HEK293T (cell line): ENCODE measurements at regions not wholly inside any gene's neighbourhood (a gene's known extent, or its start where the extent isn't known, plus 50 kb on each side); places are given as distances from the start of the nearest gene placed in this dataset.

ENCODE experiments used
- ELF4 ChIP-seq: fragments of 450-650 bp; IDR thresholded peaks from 2 replicates; pipeline ENCODE4 v1.6.1; 2017; ENCODE audit warnings: antibody characterized with exemption
- FOXK2 ChIP-seq: fragments of 450-650 bp; IDR thresholded peaks from 2 replicates; pipeline ENCODE4 v1.6.1; 2016; ENCODE audit warnings: mild to moderate bottlenecking
- SUZ12 ChIP-seq: fragments of 450-650 bp; IDR thresholded peaks from 2 replicates; pipeline ENCODE4 v1.6.1; 2016; ENCODE audit warnings: mild to moderate bottlenecking

- TF ChIP-seq SUZ12 (no peak), ELF4 (no peak), FOXK2 (no peak)
Observed at GRCh38 chr7:149367418-149368180, 93.3 kb downstream of the ZNF777 start.
